ENCODE measurements at regions not wholly inside any gene's neighbourhood (a gene's known extent, or its start where the extent isn't known, plus 50 kb on each side); places are given as distances from the start of the nearest gene placed in this dataset.
A peak's percentile ranks its signal among the peaks of the same experiment; 100 is the strongest.

DNA sequence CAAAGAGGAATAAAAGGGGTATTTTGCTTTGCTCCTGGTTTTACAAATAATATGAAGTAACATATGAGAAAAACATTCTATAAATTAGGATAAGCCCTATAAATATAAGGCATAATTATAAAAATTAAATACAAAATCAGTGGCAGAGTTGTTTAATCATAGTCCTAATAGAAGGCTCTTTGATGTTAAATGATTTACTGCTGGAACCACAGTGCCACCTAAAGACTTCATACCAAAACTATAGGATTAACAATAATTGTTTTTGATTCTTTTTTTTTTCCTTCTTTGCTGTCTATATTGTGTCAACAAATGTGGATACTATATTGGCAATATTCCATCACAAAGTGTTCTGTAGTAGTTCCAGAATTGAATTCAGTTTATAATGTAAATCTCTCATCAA is 837.7 kb upstream of the SLC39A10 start:
- TF ChIP-seq, protein P1, sequence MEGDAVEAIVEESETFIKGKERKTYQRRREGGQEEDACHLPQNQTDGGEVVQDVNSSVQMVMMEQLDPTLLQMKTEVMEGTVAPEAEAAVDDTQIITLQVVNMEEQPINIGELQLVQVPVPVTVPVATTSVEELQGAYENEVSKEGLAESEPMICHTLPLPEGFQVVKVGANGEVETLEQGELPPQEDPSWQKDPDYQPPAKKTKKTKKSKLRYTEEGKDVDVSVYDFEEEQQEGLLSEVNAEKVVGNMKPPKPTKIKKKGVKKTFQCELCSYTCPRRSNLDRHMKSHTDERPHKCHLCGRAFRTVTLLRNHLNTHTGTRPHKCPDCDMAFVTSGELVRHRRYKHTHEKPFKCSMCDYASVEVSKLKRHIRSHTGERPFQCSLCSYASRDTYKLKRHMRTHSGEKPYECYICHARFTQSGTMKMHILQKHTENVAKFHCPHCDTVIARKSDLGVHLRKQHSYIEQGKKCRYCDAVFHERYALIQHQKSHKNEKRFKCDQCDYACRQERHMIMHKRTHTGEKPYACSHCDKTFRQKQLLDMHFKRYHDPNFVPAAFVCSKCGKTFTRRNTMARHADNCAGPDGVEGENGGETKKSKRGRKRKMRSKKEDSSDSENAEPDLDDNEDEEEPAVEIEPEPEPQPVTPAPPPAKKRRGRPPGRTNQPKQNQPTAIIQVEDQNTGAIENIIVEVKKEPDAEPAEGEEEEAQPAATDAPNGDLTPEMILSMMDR (IDR thresholded peaks at IDR 0.05; ENCODE audit: low read depth, low read length): peak; percentile 66
- TF ChIP-seq EZH2phosphoT487 (IDR thresholded peaks at IDR 0.05; ENCODE audit: low read depth): no peak
